CD4-positive, alpha-beta memory T cell (primary cell): ENCODE measurements at regions not wholly inside any gene's neighbourhood (a gene's known extent, or its start where the extent isn't known, plus 50 kb on each side); places are given as distances from the start of the nearest gene placed in this dataset.

ENCODE experiments used
- CTCF ChIA-PET: fragments of 350-600 bp; sonication (Branson Sonifier 250); formaldehyde crosslinking; loops from one replicate; lab custom pipeline; 2021; ENCODE audit warnings: inconsistent platforms; ENCODE audit not compliant: partially characterized antibody; lab: Charles Lee
- POLR2A ChIA-PET: fragments of 350-600 bp; sonication (Branson Sonifier 250); formaldehyde crosslinking; loops from one replicate; lab custom pipeline; 2021; ENCODE audit not compliant: partially characterized antibody; lab: Charles Lee
- DNase-seq, 5 donors: peaks; one replicate each; pipeline versions ENCODE4 v3.0.0 to v3.0.0-alpha.2; 2020 to 2022; ENCODE audit warnings: mixed read lengths in 1 of 5
- H3K27ac ChIP-seq: one replicate; pipeline ENCODE4 v1.7.0; 2013; ENCODE audit warnings: low read depth, low read length
- H3K27me3 ChIP-seq: 2 replicates; pipeline ENCODE4 v1.7.0; 2013; ENCODE audit warnings: mild to moderate bottlenecking, low read length, moderate library complexity; ENCODE audit not compliant: insufficient read depth
- H3K36me3 ChIP-seq: 2 replicates; pipeline ENCODE4 v1.7.0; 2013; ENCODE audit warnings: mild to moderate bottlenecking, low read length, moderate library complexity; ENCODE audit not compliant: insufficient read depth
- H3K4me1 ChIP-seq: 2 replicates; pipeline ENCODE4 v1.7.0; 2013; ENCODE audit warnings: mild to moderate bottlenecking, low read length, moderate library complexity; ENCODE audit not compliant: insufficient read depth
- H3K4me3 ChIP-seq, 2 donors: one replicate each; pipeline ENCODE4 v1.7.0; 2013; ENCODE audit warnings: low read length in 2 of 2, mild to moderate bottlenecking in 1 of 2
- H3K9me3 ChIP-seq, 2 donors: one replicate each; pipeline ENCODE4 v1.7.0; 2013; ENCODE audit warnings: low read length in 2 of 2, control low read depth in 1 of 2; ENCODE audit not compliant: control insufficient read depth in 1 of 2
- H3K27ac Mint-ChIP-seq, 7 donors: one replicate each; pipeline ENCODE4 v1.8.0; 2020 to 2021; ENCODE audit warnings: mixed read lengths in 7 of 7, mild to moderate bottlenecking in 6 of 7, inconsistent platforms in 3 of 7, moderate library complexity in 3 of 7
- H3K27me3 Mint-ChIP-seq, 2 donors: one replicate each; pipeline ENCODE4 v1.8.0; 2020 to 2021; ENCODE audit warnings: mixed read lengths in 2 of 2
- H3K36me3 Mint-ChIP-seq, 2 donors: one replicate each; pipeline ENCODE4 v1.8.0; 2020 to 2021; ENCODE audit warnings: mixed read lengths in 2 of 2, inconsistent platforms in 1 of 2, mild to moderate bottlenecking in 1 of 2
- H3K4me1 Mint-ChIP-seq, 4 donors: one replicate each; pipeline ENCODE4 v1.8.0; 2020 to 2021; ENCODE audit warnings: mixed read lengths in 4 of 4, mild to moderate bottlenecking in 1 of 4
- H3K4me3 Mint-ChIP-seq, 8 donors: one replicate each; pipeline ENCODE4 v1.8.0; 2020 to 2021; ENCODE audit warnings: mixed read lengths in 8 of 8, mild to moderate bottlenecking in 7 of 8, moderate library complexity in 6 of 8, inconsistent platforms in 3 of 8
- H3K9me3 Mint-ChIP-seq, 8 donors: one replicate each; pipeline ENCODE4 v1.8.0; 2020 to 2021; ENCODE audit warnings: mixed read lengths in 8 of 8, mild to moderate bottlenecking in 5 of 8, inconsistent platforms in 3 of 8, moderate library complexity in 1 of 8
- intact Hi-C: fragments of 100-400 bp; cut with micrococcal nuclease; formaldehyde crosslinking; loops from one replicate; pipeline ENCODE4 v1.15.1; 2023

GRCh38 chr7:130917669-130918128 is 183.7 kb upstream of the KLF14 start:
- Mint-ChIP-seq H3K9me3 (peaks cover 0 to 11% (median 0%) of the 10 kb centered on the region in 8 donors), H3K36me3 (peaks cover 9 to 65% of the 10 kb centered on the region in 2 donors), H3K4me3 (peak overlapping the region in 7 of 8 donors; percentile 55 to 98 (median 66)), H3K4me1 (peaks cover 74 to 97% (median 86%) of the 10 kb centered on the region in 4 donors), H3K27me3 (no peaks in the 10 kb centered on the region), H3K27ac (peak overlapping the region in 6 of 7 donors; percentile 72 to 91 (median 86))
- Histone ChIP-seq H3K9me3 (no peaks in the 10 kb centered on the region), H3K27ac (peak overlapping the region; percentile 40), H3K36me3 (peaks cover 9% of the 10 kb centered on the region), H3K27me3 (no peaks in the 10 kb centered on the region), H3K4me3 (no peak overlapping the region), H3K4me1 (peaks cover 93% of the 10 kb centered on the region)
- peak in 1 of 5 donors; percentile 56 for DNase-seq
- intact Hi-C loops: loop anchor here (1.0 kb wide), 1 partner anchor 9 kb away; no protein-coding TSS in a partner anchor
- POLR2A ChIA-PET: interaction anchor here (1.0 kb wide), 1 partner anchor 27 kb away, joined by 3 read pairs; no protein-coding TSS in a partner anchor
- CTCF ChIA-PET: interaction anchor here (0.7 to 1.4 kb wide), 3 partner anchors 11 to 27 kb away, joined by 3 to 5 read pairs (median 4); no protein-coding TSS in a partner anchor

GRCh38 chr7:130918129-130919052 is 184.4 kb upstream of the KLF14 start:
- peak in 1 of 5 donors; percentile 33 for DNase-seq

GRCh38 chr7:130919316-130920103 is 185.5 kb upstream of the KLF14 start:
- H3K36me3 ChIP-seq: peaks cover 9% of the 10 kb centered on the region
- no peak for DNase-seq
- Mint-ChIP-seq H3K36me3 (peaks cover 14 to 65% of the 10 kb centered on the region in 2 donors), H3K4me1 (peaks cover 70 to 97% (median 85%) of the 10 kb centered on the region in 4 donors), H3K9me3 (peaks cover 0 to 9% (median 0%) of the 10 kb centered on the region in 8 donors), H3K27me3 (no peaks in the 10 kb centered on the region), H3K4me3 (peak overlapping the region in 4 of 8 donors; percentile 30 to 98 (median 60)), H3K27ac (peak overlapping the region in 6 of 7 donors; percentile 72 to 91 (median 84))
- no peaks in the 10 kb centered on the region for H3K27me3 ChIP-seq
- H3K4me1 ChIP-seq: peaks cover 100% of the 10 kb centered on the region
- no peak overlapping the region for H3K4me3 ChIP-seq
- POLR2A ChIA-PET: no interaction called here
- no peak overlapping the region for H3K27ac ChIP-seq
- intact Hi-C loops: no loop called here
- CTCF ChIA-PET: interaction anchor here (0.6 kb wide), 1 partner anchor 23 kb away, joined by 3 read pairs; no protein-coding TSS in a partner anchor
- no peaks in the 10 kb centered on the region for H3K9me3 ChIP-seq

More at GRCh38 chr7:130918129-130919052, 184.4 kb upstream of the KLF14 start:
- no peaks in the 10 kb centered on the region for H3K27me3 Mint-ChIP-seq
- H3K4me3 ChIP-seq: no peak overlapping the region
- intact Hi-C loops: loop anchor here (1.0 kb wide), 1 partner anchor 8 kb away; no protein-coding TSS in a partner anchor
- peaks cover 0 to 9% (median 0%) of the 10 kb centered on the region in 8 donors for H3K9me3 Mint-ChIP-seq
- H3K4me1 Mint-ChIP-seq: peaks cover 75 to 97% (median 89%) of the 10 kb centered on the region in 4 donors
- peaks cover 9% of the 10 kb centered on the region for H3K36me3 ChIP-seq
- peak overlapping the region in 6 of 7 donors; percentile 72 to 91 (median 86) for H3K27ac Mint-ChIP-seq
- ChIA-PET POLR2A (interaction anchor here (1.0 kb wide), 1 partner anchor 26 kb away, joined by 3 read pairs; no protein-coding TSS in a partner anchor), CTCF (interaction anchor here (0.7 to 1.4 kb wide), 3 partner anchors 11 to 26 kb away, joined by 3 to 5 read pairs (median 4); no protein-coding TSS in a partner anchor)
- H3K27ac ChIP-seq: peak overlapping the region; percentile 40
- H3K9me3 ChIP-seq: no peaks in the 10 kb centered on the region
- H3K36me3 Mint-ChIP-seq: peaks cover 14 to 67% of the 10 kb centered on the region in 2 donors
- peak overlapping the region; percentile 28 to 98 (median 66) for H3K4me3 Mint-ChIP-seq
- peaks cover 100% of the 10 kb centered on the region for H3K4me1 ChIP-seq
- H3K27me3 ChIP-seq: no peaks in the 10 kb centered on the region

GRCh38 chr7:130920122-130920521 is 186.1 kb upstream of the KLF14 start:
- no peak for DNase-seq
- ChIA-PET CTCF (interaction anchor here (0.6 kb wide), 1 partner anchor 24 kb away, joined by 3 read pairs; no protein-coding TSS in a partner anchor), POLR2A (no interaction called here)
- peaks cover 9% of the 10 kb centered on the region for H3K36me3 ChIP-seq
- Mint-ChIP-seq H3K4me1 (peaks cover 69 to 97% (median 85%) of the 10 kb centered on the region in 4 donors), H3K27me3 (no peaks in the 10 kb centered on the region), H3K9me3 (peaks cover 0 to 9% (median 0%) of the 10 kb centered on the region in 8 donors), H3K4me3 (peak overlapping the region in 2 of 8 donors; percentile 47 to 55), H3K36me3 (peaks cover 14 to 66% of the 10 kb centered on the region in 2 donors), H3K27ac (peak overlapping the region in 6 of 7 donors; percentile 62 to 90 (median 80))
- intact Hi-C loops: no loop called here
- no peaks in the 10 kb centered on the region for H3K27me3 ChIP-seq
- no peak overlapping the region for H3K4me3 ChIP-seq
- no peaks in the 10 kb centered on the region for H3K9me3 ChIP-seq
- peaks cover 100% of the 10 kb centered on the region for H3K4me1 ChIP-seq
- no peak overlapping the region for H3K27ac ChIP-seq

- peaks cover 9% of the 10 kb centered on the region for H3K36me3 ChIP-seq
- ChIA-PET CTCF (interaction anchor here (1.3 to 1.8 kb wide), 3 partner anchors 9 to 25 kb away, joined by 3 to 6 read pairs (median 4); no protein-coding TSS in a partner anchor), POLR2A (interaction anchor here (0.7 to 1.3 kb wide), 3 partner anchors 16 to 66 kb away, joined by 3 to 5 read pairs (median 4); no protein-coding TSS in a partner anchor)
- peaks cover 100% of the 10 kb centered on the region for H3K4me1 ChIP-seq
- Mint-ChIP-seq H3K4me1 (peaks cover 67 to 97% (median 83%) of the 10 kb centered on the region in 4 donors), H3K4me3 (peak overlapping the region in 1 of 8 donors; percentile 55), H3K36me3 (peaks cover 14 to 64% of the 10 kb centered on the region in 2 donors), H3K9me3 (peaks cover 0 to 9% (median 0%) of the 10 kb centered on the region in 8 donors), H3K27ac (peak overlapping the region in 3 of 7 donors; percentile 52 to 76 (median 65)), H3K27me3 (no peaks in the 10 kb centered on the region)
- H3K27ac ChIP-seq: no peak overlapping the region
- DNase-seq: peak in 1 of 5 donors; percentile 41
- no peaks in the 10 kb centered on the region for H3K9me3 ChIP-seq
- no peak overlapping the region for H3K4me3 ChIP-seq
- no peaks in the 10 kb centered on the region for H3K27me3 ChIP-seq
- intact Hi-C loops: loop anchor here (1.0 kb wide), 2 partner anchors 8 to 9 kb away; no protein-coding TSS in a partner anchor
Measured at GRCh38 chr7:130921391-130922180, 187.6 kb upstream of the KLF14 start.
